Stimulated activated naive CD4-positive, alpha-beta T cell (primary cell): ENCODE measurements at regions not wholly inside any gene's neighbourhood (a gene's known extent, or its start where the extent isn't known, plus 50 kb on each side); places are given as distances from the start of the nearest gene placed in this dataset.

ENCODE experiments used
- DNase-seq, 6 experiments: peaks; one replicate each; lab custom pipeline; 2025; lab: John Stamatoyannopoulos, UW

DNA sequence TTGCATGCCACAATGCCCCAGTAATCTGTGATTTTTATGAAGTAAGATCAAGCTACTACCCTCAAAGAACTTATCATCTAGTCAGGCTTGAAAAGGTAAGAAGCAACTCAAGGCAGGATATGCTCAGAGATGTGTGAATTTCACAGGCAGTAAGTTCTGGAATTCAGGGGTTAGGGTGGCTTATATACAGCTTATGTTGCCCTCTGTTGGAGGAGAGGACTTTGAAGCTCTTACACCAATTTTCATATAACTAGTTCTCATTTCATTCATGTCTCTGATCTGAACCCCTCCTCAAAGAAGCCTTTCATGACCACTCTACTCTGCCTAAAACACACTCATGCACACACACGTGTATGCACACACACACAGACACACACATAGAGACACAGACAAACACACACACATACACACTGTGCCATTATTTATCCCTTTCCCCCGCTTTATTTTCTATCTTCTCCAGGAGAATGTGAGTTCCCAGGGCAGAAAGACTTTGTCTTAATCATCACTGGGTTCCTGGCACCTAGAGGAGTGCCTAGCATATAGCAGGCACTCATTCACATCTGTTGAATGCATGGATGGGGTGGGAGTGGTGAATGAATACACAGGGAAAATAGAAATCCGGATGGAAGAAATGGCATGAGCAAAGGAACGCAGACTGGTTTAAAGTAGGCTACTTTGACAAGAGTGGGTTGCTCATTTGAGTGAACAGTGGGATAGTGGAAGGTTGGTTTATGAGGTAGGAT lies 220.7 kb upstream of the ZBED5 start:
- no peak for DNase-seq

DNA sequence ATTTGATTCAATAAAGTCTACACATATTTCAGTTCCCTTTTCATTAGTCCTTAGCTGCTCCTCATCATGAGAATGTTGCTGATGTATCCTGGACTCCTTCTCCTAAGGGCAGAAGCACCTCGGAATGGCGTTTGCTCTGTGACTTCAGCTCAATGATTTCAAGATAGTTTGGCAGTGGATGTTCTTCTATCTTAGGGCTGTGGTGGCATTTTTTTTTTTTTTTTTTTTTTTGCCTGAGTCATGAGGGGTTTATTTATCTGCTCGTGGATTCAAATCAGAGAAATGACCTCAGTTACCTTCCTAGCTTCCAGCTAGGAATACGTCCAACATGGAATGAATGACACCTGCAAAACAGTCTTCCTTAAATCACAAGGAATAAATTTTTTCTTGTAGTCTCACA lies 220.0 kb upstream of the ZBED5 start:
- DNase-seq, result no peak

DNA sequence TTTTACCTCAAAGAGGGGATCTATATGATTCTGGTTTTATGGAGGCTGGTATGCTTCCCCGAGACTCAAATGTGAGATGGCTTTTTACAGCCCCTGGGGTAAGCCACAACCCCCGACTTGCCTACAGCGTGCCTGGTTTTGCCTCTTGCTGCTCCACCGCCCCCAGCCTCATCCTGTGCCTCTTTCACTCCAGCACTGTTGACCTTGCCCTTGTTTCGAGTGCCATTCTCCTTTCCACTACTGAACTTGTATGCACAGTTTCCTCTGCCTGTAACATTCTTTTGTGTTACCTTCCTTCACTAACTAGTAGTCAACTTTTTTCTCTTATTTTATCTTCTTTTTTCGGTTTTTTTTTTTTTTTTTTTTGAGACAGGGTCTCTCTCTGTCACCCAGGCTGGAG lies 219.0 kb upstream of the ZBED5 start:
- DNase-seq, result no peak

DNA sequence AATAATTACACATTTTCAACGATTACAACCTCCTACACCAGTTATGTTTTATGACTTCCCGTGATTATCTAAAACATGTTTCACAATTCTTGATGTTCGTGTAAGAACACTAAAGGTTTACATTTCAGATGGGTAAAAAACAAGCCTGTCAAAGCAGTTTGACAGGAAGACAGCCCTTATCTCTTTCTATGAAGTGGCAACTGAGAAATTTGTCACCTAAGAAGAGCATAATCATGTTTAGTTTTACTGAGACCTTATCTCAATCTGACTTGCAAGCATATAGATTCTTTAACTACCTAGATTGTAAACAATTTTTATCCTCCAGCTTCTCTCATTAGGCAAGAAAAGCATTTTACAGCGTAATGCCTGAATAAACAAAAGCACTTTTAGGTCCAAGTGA lies 218.4 kb upstream of the ZBED5 start:
- DNase-seq, result peak in 1 of 6 experiments; percentile 14

DNA sequence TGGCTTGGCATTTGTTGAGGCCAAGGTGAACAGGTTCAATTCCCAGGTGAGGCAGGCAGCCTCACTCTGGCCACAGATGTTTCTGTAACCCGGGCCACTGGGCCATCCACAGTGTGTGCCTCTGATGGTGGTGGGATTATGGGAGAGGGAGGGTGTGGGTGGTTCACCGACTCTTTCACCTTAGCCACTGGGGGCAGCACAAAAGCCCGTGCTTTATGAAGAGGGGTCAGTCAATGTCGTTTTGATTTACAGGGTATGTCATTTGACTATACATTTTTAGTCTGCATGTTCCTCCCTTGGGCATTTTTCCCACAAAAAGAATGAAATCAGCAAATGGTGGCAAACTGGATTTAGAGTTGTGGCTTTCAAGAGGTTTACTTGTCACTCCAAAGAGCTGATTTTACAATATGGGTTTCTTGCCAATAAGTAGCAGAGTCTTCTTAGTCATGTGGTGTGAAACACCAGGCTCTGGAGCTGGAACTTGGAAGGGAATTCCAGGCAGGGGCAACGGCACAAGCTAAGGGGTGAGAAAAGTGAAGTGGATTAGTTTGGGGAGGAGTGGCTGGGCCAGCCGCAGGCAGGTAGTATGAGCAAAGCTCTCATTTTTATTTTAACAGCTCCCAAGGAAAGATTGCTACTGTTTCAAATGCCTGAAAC lies 217.8 kb upstream of the ZBED5 start:
- no peak for DNase-seq

DNA sequence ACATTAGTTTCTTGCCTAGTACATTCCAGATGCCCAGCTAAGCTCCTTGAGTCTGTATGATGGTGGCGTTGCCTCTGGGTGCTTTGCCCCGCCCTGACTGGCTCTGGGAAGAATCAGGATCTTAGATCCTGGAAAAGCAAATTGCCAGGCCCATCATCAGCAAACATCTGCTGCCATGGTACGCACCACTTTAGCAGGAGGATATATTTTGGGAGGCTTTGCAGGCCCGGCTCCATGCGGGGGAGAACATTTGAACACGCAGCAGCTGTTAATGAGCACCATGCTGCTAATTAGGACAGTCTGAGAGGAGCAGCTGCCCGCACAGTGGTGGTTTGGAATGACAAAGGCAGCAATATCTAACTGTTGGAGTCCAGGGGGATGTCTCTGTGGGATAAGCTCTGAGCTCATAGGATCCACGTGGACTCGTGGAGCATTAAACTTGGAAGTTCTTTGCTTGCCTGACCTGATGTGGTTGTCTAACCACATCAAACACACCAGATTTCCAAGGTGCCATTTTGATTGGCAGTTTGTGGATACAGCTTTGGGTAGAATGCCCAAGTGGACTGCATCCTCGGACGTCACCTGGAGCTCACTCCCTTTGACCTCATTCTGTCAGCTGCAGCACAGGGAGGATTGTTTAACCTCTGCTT lies 217.0 kb upstream of the ZBED5 start:
- DNase-seq, result no peak

DNA sequence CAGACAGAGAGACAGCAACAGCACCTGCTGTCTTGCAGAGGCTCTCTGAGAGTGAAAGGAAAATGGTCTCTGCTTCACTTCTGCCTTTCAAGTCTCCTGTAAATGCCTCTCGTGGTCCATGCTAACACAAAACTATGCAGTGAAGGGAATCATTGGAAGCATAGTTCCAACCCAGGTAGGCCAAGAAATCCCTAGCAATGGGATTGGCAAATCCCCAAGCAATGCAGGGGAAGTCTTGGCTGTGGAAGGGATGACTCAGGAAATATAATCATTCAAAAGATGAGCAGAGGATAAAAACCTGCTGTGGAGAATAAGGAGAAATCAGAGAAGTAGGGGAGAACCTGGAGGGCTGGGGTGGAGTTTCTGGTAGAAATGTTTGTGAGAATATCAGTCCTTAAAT lies 216.1 kb upstream of the ZBED5 start:
- DNase-seq, result no peak

DNA sequence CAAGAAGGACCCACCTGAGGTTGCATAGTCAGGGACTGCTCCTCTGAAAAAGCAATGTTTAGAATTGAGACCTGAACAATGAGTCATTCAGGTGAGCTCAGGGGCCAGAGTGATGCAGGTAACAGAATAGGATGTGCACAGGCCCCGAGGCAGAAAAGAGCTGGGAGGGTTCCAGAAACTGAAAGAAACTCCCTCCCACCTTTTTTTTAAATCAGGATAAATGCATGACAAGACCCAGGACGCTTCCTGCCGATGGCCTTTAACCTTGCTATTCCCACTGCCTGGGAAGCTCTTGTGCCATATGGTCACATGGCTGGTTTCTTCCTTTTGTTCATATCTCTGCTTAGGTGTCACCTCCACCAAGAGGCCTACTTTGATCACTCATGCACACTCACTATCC lies 214.2 kb upstream of the ZBED5 start:
- DNase-seq, result no peak

DNA sequence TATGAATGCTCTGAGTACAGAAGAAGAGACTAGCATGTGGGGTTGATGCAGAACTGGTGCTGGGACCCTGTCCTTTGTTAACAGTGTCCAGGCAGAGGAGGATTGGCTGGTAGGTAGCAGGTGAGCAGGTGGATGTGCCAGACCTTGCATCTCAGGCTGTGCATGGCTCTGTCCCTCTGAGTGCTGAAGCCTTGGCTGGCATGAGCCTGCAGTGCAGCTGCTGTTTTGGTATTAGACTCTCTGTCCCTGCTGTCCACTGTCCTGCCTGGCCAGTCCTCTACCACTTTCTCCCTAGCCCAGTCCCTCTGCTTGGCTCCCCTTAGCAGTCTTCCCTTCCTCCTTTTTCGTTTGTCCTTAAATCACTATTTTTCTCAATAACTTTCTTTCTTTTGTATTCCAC lies 213.6 kb upstream of the ZBED5 start:
- DNase-seq, result no peak

DNA sequence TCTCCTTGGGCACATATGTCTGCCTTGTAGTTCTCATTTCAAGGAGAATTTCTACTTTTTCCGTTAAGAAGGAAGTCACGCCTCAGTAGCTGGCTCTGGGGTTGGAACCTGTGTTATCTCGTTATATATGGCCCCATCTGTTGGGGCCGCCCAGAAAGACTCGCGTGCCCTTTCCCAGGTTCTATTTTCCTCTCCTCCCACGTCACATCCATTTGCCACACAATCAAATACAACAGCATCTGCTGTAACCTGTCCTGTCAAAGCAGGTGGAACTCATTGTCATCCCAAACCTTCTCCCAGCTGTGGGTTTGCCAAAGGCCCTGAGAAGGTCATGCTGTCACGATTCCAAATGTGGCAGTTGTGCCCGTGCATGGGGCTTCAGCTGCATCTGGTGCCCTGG lies 213.1 kb upstream of the ZBED5 start:
- DNase-seq, result no peak

DNA sequence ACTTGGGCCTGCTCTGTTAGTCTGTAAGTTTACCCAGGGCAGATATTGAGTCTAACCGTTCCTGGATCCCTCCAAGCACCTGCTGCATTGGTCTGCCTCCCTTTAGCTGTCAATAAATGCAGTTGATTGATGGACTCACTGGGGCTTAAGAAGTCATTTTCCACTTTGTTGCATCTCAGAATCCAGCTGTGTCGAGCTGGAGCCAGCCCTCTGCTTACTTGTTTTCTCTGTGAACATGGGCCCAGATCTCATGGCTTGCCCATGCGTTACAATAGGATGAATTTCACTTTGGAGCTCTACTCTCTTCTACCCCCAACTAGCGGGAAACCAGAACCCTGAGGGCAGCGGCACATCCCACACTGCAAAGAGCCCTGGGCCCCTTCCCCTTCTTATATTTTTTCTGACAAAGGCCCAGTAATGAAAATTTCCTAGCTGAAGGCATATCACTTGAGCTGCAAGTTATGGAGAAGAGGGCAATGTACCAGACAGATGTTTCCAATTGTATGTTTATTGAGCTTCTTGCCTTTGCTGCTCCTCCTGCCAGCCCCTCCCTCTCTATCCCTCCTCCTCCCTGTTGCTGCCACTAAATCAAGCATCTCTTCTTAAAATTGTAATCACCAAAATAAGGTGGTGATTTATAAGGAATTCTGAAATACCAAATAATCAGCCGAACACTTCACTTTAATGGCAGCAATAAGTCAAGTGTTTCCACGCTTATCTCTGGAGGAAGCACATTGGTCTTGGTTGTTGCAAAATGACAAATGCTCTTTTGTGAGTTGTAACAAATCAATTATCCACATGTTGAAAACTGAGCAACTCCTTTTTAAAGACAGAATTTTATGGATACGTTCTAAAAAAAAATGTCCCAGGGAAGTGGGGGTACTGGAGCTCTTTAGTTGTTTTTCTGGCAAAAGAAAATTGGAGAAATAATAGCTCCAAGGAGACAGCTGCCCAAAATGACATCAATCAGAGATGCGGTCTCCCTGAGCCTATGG lies 212.3 kb upstream of the ZBED5 start:
- no peak for DNase-seq

DNA sequence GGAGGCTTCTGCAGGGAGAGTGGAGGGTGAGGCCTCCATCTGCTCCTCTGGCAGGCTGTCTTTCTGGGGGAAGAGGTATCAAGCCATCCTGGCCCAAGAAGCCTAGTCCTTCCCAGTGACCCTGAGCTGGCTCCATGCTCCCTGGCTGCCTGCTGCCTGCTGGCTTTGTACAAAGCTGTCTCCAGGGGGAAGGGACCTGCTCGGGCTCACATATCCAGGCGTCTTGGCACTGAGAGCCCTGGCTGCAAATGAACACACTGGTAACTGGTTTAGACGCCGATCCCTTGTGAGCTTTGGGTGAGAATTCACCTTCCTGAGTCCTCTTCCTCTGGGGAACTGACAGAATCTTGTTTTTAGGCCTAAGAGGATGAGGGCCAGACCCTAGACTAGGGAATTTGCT lies 210.3 kb upstream of the ZBED5 start:
- no peak for DNase-seq

DNA sequence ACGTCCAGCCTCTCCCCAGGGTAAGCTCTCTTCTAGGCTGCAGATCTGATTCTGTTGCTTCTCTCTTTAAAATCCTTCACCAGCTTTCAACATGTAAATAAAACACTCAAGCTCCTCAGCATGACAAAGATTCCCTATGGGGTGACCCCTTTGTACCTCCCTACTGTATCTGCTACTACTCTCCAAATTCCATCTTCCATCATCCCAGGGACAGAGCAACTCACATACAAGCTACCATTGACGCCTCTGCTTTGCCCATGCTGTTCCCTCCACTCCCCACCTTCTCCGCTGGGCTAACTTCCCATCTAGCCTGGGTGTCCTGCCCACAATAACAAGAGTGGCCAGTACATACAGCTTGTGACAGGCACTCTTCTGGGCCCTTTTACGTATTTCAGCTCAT lies 207.5 kb upstream of the ZBED5 start:
- DNase-seq, result no peak

DNA sequence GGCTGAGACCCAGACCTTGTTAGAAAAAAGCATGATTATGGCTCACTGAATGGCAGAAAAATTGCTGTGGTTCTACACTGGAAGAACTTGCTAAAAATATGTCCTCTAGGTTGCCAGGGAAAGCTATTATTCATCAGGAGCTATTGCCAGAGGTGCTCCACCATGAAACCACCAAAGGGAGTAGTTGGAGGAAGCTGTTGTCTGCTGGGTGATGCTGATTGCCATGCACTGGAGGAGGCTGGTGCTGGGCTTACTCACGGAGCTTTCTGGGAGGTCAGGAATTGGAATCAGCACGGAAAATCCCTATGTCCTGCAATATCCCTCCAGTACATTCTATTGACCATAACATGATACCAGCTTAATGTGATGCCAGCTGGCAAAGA lies 199.6 kb upstream of the ZBED5 start:
- no peak for DNase-seq

DNA sequence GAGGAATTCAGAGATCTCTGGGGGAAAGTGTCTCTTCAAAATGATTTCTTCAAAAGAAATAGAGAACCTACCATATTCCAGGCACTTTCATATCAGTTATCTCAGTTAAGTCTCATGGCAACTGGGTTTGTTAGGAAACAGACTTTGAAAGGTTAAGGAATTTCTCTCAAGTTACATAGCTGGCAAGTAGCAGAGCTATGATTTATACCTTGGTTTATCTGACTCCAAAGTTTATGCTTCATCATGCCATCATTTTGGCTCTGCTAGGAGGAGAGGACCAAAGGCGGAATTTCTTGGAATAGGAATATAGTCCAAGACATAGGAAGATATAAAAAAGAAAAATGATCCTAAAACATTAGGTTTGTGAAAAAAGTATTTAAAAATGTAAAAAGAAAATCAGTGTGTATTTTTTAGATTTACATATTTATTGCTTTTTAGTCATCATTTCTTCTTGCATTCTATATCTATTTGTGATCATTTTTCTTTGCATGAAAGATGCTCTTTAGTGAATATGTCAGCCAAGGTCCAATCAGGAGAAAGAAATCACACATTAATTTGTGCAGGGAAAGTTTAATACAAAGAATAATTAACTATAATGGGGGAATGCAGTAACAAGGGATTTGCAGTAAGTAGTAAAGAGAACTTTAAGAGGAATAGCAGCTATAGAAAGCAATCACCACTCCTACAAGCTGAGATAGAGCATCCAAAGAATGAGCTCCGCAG lies 199.1 kb upstream of the ZBED5 start:
- no peak for DNase-seq

DNA sequence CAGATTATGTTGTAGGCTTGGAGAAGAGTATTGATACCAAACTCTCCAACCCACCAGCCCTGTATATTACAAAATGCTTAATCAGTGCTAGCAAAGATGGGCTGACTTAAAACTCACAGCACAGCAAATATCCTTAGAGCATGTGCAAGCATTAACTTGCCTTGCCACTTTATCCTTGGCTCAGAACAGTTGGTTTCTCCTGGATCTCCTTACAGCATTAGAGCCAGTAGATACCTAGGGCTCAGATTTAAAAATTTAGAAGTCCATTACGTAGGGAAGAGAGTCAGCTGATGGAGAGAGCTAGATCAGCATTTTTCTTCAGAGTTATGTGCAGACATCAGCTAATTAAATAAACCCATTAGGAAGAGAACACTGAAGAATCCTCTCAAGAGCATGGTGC lies 198.5 kb upstream of the ZBED5 start:
- no peak for DNase-seq

DNA sequence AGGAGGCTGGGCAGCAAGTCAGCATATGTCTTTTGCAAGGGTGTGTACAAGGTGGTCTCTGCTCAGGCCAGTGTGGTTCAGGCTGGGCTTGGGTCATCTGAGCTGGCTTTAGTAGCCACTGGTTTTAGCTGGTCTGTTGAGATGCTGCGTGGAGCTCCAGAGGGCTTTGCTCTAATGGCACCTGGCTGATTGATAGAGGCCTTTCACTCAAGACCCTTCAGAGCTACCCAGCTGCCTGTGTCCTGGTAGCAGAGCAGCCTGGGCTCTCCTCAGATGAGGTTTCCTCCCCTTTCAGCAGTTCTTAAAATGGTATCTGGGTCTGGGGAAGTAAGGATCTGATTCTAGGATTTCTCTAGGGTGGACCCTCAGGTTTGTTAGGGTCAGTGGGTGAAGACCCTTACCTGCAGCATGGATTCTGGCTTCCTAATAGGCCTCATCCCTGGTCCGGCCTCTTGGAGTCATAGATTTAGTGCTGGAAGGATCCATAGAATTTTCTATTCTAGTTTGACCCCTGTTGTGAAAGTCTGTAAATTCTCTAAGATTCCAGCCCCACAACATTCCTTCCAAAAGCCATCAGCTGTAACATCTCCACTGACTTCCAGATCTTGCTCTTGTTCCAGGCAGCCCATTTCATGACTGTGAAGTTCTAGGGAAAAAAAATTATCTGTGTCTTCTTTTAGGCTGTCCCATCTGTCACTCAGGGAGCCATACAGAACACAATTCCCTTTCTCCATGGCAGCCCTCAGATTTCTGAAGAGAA lies 190.2 kb upstream of the ZBED5 start:
- no peak for DNase-seq

DNA sequence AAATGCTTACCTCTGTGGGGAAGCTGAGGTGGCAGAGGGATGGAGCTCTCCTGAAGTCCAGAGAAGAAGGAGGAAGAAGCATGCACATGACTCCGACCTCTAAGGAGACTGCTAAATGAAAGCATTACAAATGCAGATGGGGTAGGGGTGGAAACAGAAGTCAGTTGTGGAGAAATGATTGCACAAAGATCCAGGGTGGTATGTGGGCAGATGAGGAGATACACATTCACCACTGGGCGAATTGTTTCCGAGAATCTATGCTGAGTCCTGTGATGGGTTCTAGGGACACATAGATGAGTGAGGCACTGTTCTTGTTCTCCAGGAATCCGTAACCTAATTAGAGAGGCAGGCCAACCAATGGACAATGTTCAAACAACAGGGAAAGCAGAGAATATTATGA lies 188.9 kb upstream of the ZBED5 start:
- no peak for DNase-seq

DNA sequence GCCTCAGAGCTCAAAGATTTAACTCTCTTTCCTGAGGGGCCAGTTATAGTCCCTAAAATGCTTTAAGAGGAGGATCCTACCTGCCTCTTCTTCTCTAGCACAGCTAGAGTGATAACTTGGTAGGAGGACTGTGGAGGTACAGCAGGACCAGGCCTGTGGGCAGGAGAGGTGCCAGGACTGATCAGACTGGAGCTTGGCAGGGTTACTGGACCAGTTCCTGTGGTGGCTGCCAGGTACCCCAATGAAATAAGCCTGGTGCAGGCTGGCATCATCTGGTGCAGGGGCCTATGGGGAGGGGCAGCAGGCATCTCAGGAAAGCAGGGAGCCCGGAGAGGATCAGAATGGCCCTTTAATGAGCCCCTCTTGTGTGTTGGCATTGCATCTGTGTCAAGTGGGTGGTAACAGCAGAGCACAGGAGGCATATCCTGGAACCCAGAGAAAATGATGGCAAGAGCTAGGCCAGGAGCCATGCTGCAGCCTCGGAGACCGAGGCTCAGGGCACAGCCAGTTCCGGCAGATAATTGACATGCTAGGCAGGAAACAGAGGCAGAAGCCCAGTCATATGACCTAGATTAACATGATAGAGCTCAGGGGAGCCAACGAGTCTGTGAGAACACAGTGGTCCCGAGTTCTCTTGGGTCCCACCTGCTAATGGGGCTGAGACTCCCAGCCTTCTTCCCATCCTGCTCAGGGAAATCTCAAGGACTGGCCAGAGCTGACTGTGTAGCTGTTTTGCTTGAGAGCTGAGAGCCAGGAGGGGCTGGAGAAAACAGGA lies 187.5 kb upstream of the ZBED5 start:
- DNase-seq, result no peak
